SH-SY5Y (cell line): ENCODE measurements at regions not wholly inside any gene's neighbourhood (a gene's known extent, or its start where the extent isn't known, plus 50 kb on each side); places are given as distances from the start of the nearest gene placed in this dataset.

ENCODE experiments used
- GATA2 ChIP-seq: IDR thresholded peaks from 2 replicates; pipeline ENCODE4 v1.6.1; 2011; ENCODE audit warnings: mild to moderate bottlenecking, low read depth, low read length
- GATA3 ChIP-seq: IDR thresholded peaks from 2 replicates; pipeline ENCODE4 v1.6.1; 2011; ENCODE audit warnings: low read depth, mild to moderate bottlenecking, low read length, moderate library complexity

DNA sequence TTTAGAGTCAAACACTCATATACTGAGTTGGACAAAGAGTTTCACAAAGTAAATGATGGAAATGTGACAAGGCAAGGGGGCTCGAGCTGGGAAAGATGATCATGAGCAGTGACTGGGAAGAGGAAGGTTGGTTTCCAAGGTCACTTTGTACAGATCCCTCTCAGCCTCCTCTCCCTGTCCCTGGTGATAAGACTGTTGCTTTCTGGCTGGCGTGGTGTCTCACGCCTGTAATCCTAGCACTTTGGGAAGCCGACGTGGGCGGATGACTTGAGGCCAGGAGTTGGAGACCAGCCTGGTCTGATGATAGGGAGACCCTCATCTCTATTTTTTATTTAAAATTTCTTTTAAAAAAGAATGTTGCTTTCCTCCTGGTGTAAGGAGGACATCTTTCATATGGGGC lies 65.4 kb upstream of the CALM2 start:
- no peak for TF ChIP-seq GATA3
- no peak for TF ChIP-seq GATA2

DNA sequence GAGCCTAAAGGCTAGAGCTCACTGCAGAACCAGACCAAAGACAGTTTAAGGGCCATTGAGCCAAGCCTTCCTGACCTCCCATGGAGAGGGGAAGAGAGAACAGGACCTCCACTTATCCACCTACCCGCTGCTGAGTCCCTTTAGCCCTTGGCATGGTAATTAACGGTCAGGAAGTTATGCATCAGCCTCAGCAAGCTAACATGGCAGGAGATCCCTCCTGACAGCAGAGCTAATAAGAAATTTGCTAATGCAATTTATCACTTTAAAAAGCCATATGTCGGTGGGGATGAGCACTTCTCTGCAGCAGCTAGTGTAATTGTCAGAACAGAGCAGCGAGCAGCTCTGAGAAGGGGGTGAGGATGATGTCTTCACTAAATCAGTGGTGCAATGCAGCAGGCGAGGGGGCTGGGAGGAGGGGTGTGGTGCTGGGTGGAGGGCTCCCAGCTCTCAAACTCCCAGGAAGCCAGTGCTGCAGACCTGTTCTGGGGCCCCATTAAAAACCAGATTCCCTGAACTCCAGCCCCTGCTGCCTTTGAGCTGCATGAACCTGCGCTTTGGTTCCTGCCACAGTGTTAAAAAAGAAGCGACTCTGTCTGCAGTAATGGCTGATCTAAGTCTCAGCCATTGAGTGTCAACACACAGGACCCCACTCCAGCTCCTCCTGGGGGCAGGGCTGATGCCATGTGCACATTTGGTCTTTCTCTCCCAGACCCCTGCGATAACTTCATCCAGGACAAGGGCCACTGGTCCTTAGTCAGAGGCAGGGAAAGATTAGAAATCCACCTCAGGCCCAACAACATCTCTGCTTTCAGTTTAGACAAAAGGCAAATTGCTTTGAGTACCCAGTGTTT lies 63.0 kb upstream of the CALM2 start:
- TF ChIP-seq GATA2 (no peak), GATA3 (no peak)

DNA sequence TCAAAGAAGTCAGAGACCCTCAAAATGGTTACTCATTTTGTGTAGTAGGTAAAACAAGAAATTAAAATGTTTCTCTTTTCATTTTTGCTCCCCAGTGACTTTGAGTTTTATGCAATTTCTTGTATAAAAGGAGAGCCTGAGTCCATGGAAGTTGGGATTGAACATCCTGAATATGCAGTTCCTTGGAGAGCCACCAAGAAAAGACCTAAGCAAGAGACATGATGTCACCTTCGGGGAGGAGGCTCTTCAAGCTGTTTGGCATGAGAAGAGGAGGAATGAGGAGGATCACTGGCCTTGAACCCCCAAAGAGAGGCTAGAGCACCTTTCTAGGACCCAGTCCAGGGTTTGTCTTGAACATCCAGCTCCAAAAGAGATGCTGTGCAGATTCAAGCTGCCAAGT lies 62.3 kb upstream of the CALM2 start:
- no peak for TF ChIP-seq GATA2
- TF ChIP-seq GATA3: no peak

GRCh38 chr2:47237375-47238334 lies 61.3 kb upstream of the CALM2 start:
- TF ChIP-seq GATA3: no peak
- no peak for TF ChIP-seq GATA2

GRCh38 chr2:47236503-47237215 lies 60.3 kb upstream of the CALM2 start:
- no peak for TF ChIP-seq GATA3
- no peak for TF ChIP-seq GATA2

- TF ChIP-seq GATA3: no peak
- TF ChIP-seq GATA2: no peak
These were observed 58.8 kb upstream of the CALM2 start for GRCh38 chr2:47235132-47235531.

GRCh38 chr2:47234456-47234855 lies 58.1 kb upstream of the CALM2 start:
- TF ChIP-seq GATA3 (no peak), GATA2 (no peak)

DNA sequence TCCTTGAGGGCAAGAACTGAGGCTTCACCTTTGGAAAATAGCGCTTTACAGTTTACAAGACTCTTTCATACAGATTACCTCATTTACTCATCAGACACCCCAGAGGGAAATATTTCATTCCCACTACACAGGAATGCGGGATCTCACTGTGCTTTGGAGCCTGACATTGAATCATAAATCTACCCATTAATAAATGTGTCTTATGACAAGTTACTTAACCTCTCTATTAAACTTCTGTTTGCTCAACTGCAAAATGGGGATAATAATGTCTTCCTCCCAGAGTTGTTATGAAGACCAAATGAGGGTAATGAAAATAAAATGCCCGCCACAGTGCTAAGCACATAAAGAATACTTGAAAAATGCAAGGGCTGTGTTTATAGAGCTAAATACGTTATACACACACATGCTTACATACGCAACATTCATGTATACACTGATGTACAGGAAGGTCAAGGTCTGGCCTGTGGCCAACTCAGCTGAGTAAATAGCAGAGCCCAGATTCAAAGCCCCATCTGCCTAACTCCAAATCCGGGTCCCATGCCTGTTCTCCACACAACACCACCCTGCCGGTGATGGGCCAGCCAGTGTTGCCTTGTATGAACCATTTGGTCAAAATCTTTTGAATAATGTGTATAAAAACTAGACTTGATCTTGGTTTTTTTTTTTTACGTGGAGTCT lies 56.6 kb upstream of the CALM2 start:
- TF ChIP-seq GATA2: no peak
- no peak for TF ChIP-seq GATA3

- TF ChIP-seq GATA3 (no peak), GATA2 (no peak)
These were observed 54.1 kb upstream of the CALM2 start for GRCh38 chr2:47230418-47230817.

DNA sequence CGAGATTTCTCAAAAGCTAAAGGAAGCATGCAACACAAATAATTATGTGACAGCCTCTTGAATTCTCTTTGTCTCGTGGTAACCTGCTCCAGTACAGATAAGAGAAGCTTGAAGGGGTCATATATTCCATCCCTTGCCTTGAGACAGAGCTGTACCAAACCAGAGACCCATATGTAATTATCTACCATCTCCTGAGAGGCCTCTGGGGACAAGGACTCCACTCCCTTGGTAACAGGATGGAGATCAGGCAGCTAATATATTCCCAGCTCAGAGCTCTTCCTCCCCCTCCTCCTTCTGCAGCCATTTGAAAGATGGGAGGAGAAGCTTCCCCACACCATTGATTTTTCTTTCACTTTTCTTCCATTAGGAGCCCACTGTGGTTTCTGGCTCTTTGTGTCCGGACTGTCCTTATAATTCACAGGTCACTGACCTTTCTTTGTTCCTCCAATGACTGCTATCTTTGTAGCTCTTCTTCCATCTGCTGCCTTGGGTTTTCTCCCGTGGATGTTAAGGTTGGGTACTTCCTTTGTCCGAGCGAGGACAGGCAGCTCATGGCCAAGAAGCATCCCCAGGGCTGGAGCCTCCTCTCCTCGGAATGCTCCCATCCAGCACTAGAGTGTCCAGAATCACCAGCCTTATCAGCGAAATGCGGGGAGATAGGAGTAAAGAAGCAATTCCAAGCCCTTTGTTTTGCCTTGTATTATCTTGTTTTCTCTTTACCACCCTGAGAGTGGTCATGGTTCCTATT lies 51.4 kb upstream of the CALM2 start:
- TF ChIP-seq GATA2 (peak; percentile 19; the same call in 1 of the 2 replicates), GATA3 (no peak)

DNA sequence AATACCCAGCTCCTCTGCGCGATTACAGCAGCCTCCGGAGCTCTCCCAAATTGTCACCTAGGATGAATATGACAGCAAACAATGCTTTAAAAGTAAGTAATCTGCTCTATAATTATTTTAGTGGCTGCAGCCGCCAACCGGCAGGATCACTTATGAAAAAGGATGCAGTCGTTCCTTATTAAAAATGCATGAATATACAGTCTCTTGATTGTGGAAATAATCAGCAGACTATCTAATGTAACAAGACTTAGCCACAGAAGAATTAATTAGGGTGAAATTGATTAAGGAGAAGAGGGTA lies 50.6 kb upstream of the CALM2 start:
- no peak for TF ChIP-seq GATA2
- TF ChIP-seq GATA3: no peak

- TF ChIP-seq GATA3 (no peak), GATA2 (no peak)
These were observed 50.0 kb upstream of the CALM2 start for GRCh38 chr2:47226132-47226922.
